Neuron (in vitro differentiated cells): ENCODE measurements at regions not wholly inside any gene's neighbourhood (a gene's known extent, or its start where the extent isn't known, plus 50 kb on each side); places are given as distances from the start of the nearest gene placed in this dataset.

Source experiments
- H2AFZ ChIP-seq: one replicate; pipeline ENCODE4 v1.6.1; 2013; ENCODE audit warnings: low read depth, mild to moderate bottlenecking, inconsistent platforms, low read length, moderate library complexity
- H3K27me3 ChIP-seq: one replicate; pipeline ENCODE4 v1.6.1; 2013; ENCODE audit warnings: low read length; ENCODE audit not compliant: insufficient read depth
- H3K36me3 ChIP-seq: one replicate; pipeline ENCODE4 v1.6.1; 2013; ENCODE audit warnings: low read length; ENCODE audit not compliant: insufficient read depth
- H3K4me1 ChIP-seq: one replicate; pipeline ENCODE4 v1.6.1; 2013; ENCODE audit warnings: low read length; ENCODE audit not compliant: insufficient read depth
- H3K4me3 ChIP-seq: 2 replicates; pipeline ENCODE4 v1.5.1; 2013; ENCODE audit warnings: mild to moderate bottlenecking, low read length, moderate library complexity
- H3K9me3 ChIP-seq: one replicate; pipeline ENCODE4 v1.6.1; 2013; ENCODE audit warnings: low read length

GRCh38 chr18:53682796-53683195, 541.7 kb downstream of the MBD2 start:
- Histone ChIP-seq H2AFZ (no peak overlapping the region), H3K9me3 (no peaks in the 10 kb centered on the region), H3K4me1 (no peaks in the 10 kb centered on the region), H3K4me3 (no peak overlapping the region), H3K36me3 (no peaks in the 10 kb centered on the region), H3K27me3 (no peaks in the 10 kb centered on the region)

GRCh38 chr18:53677480-53677879, 547.0 kb downstream of the MBD2 start:
- Histone ChIP-seq H3K9me3 (no peaks in the 10 kb centered on the region), H3K36me3 (no peaks in the 10 kb centered on the region), H3K27me3 (no peaks in the 10 kb centered on the region)

GRCh38 chr18:53665701-53666100, 558.8 kb downstream of the MBD2 start:
- Histone ChIP-seq H3K4me1 (no peaks in the 10 kb centered on the region), H3K27me3 (no peaks in the 10 kb centered on the region), H3K36me3 (no peaks in the 10 kb centered on the region), H3K4me3 (no peak overlapping the region), H3K9me3 (peaks cover 5% of the 10 kb centered on the region), H2AFZ (no peak overlapping the region)

More at GRCh38 chr18:53677480-53677879, 547.0 kb downstream of the MBD2 start:
- Histone ChIP-seq H3K4me1 (no peaks in the 10 kb centered on the region), H3K4me3 (no peak overlapping the region), H2AFZ (no peak overlapping the region)

GRCh38 chr18:53664575-53664974, 559.9 kb downstream of the MBD2 start:
- no peaks in the 10 kb centered on the region for H3K36me3 ChIP-seq
- H3K4me1 ChIP-seq, result no peaks in the 10 kb centered on the region
- H2AFZ ChIP-seq, result no peak overlapping the region
- H3K4me3 ChIP-seq, result no peak overlapping the region
- no peaks in the 10 kb centered on the region for H3K27me3 ChIP-seq
- H3K9me3 ChIP-seq, result peaks cover 5% of the 10 kb centered on the region

GRCh38 chr18:53660306-53660705, 564.2 kb downstream of the MBD2 start:
- H3K4me1 ChIP-seq, result no peaks in the 10 kb centered on the region
- H3K4me3 ChIP-seq, result no peak overlapping the region
- no peaks in the 10 kb centered on the region for H3K36me3 ChIP-seq
- H3K9me3 ChIP-seq, result peaks cover 2% of the 10 kb centered on the region
- no peak overlapping the region for H2AFZ ChIP-seq
- H3K27me3 ChIP-seq, result no peaks in the 10 kb centered on the region

- H3K9me3 ChIP-seq, result no peaks in the 10 kb centered on the region
Observed at GRCh38 chr18:53657257-53657656, 567.2 kb downstream of the MBD2 start.

GRCh38 chr18:53649621-53650020, 574.8 kb downstream of the MBD2 start:
- no peaks in the 10 kb centered on the region for H3K27me3 ChIP-seq
- no peak overlapping the region for H2AFZ ChIP-seq
- no peaks in the 10 kb centered on the region for H3K4me1 ChIP-seq
- no peaks in the 10 kb centered on the region for H3K9me3 ChIP-seq
- H3K4me3 ChIP-seq, result no peak overlapping the region
- no peaks in the 10 kb centered on the region for H3K36me3 ChIP-seq

More at GRCh38 chr18:53657257-53657656, 567.2 kb downstream of the MBD2 start:
- H2AFZ ChIP-seq, result no peak overlapping the region
- no peaks in the 10 kb centered on the region for H3K4me1 ChIP-seq
- H3K4me3 ChIP-seq, result no peak overlapping the region
- no peaks in the 10 kb centered on the region for H3K27me3 ChIP-seq
- H3K36me3 ChIP-seq, result no peaks in the 10 kb centered on the region

- H3K27me3 ChIP-seq, result no peaks in the 10 kb centered on the region
- no peaks in the 10 kb centered on the region for H3K36me3 ChIP-seq
- no peaks in the 10 kb centered on the region for H3K9me3 ChIP-seq
- no peak overlapping the region for H3K4me3 ChIP-seq
- no peak overlapping the region for H2AFZ ChIP-seq
- no peaks in the 10 kb centered on the region for H3K4me1 ChIP-seq
Observed at GRCh38 chr18:53644799-53645471, 579.5 kb downstream of the MBD2 start.

GRCh38 chr18:53639687-53640086, 584.8 kb downstream of the MBD2 start:
- Histone ChIP-seq H2AFZ (no peak overlapping the region), H3K27me3 (no peaks in the 10 kb centered on the region), H3K36me3 (no peaks in the 10 kb centered on the region), H3K9me3 (no peaks in the 10 kb centered on the region), H3K4me1 (no peaks in the 10 kb centered on the region), H3K4me3 (no peak overlapping the region)

- peaks cover 6% of the 10 kb centered on the region for H3K4me1 ChIP-seq
- H3K4me3 ChIP-seq, result no peak overlapping the region
- H2AFZ ChIP-seq, result no peak overlapping the region
- no peaks in the 10 kb centered on the region for H3K36me3 ChIP-seq
- no peaks in the 10 kb centered on the region for H3K27me3 ChIP-seq
- H3K9me3 ChIP-seq, result no peaks in the 10 kb centered on the region
Observed at GRCh38 chr18:53629337-53629736, 595.1 kb downstream of the MBD2 start.

- Histone ChIP-seq H3K4me1 (peaks cover 6% of the 10 kb centered on the region), H3K4me3 (no peak overlapping the region), H3K9me3 (no peaks in the 10 kb centered on the region), H3K36me3 (no peaks in the 10 kb centered on the region), H3K27me3 (no peaks in the 10 kb centered on the region), H2AFZ (no peak overlapping the region)
Observed at GRCh38 chr18:53625997-53626599, 598.4 kb downstream of the MBD2 start.

GRCh38 chr18:53610957-53611356, 613.5 kb downstream of the MBD2 start:
- Histone ChIP-seq H3K36me3 (no peaks in the 10 kb centered on the region), H3K4me1 (no peaks in the 10 kb centered on the region), H3K4me3 (no peak overlapping the region), H3K9me3 (no peaks in the 10 kb centered on the region), H3K27me3 (no peaks in the 10 kb centered on the region), H2AFZ (no peak overlapping the region)

GRCh38 chr18:53606792-53607191, 617.7 kb downstream of the MBD2 start:
- no peaks in the 10 kb centered on the region for H3K9me3 ChIP-seq
- H3K27me3 ChIP-seq, result no peaks in the 10 kb centered on the region
- no peak overlapping the region for H2AFZ ChIP-seq
- H3K4me1 ChIP-seq, result no peaks in the 10 kb centered on the region
- H3K4me3 ChIP-seq, result no peak overlapping the region
- H3K36me3 ChIP-seq, result no peaks in the 10 kb centered on the region

- Histone ChIP-seq H3K9me3 (no peaks in the 10 kb centered on the region), H2AFZ (no peak overlapping the region), H3K27me3 (no peaks in the 10 kb centered on the region), H3K36me3 (no peaks in the 10 kb centered on the region), H3K4me3 (no peak overlapping the region), H3K4me1 (no peaks in the 10 kb centered on the region)
Observed at GRCh38 chr18:53605198-53605597, 619.3 kb downstream of the MBD2 start.
